GM12874 (cell line): ENCODE measurements at regions not wholly inside any gene's neighbourhood (a gene's known extent, or its start where the extent isn't known, plus 50 kb on each side); places are given as distances from the start of the nearest gene placed in this dataset.

Source experiments
- TF ChIP-seq, protein P1 (sequence below): IDR thresholded peaks from 2 replicates; pipeline ENCODE4 v1.5.1; 2011; ENCODE audit warnings: low read depth, mild to moderate bottlenecking, control low read depth, low read length, moderate library complexity; ENCODE audit not compliant: insufficient read depth

DNA sequence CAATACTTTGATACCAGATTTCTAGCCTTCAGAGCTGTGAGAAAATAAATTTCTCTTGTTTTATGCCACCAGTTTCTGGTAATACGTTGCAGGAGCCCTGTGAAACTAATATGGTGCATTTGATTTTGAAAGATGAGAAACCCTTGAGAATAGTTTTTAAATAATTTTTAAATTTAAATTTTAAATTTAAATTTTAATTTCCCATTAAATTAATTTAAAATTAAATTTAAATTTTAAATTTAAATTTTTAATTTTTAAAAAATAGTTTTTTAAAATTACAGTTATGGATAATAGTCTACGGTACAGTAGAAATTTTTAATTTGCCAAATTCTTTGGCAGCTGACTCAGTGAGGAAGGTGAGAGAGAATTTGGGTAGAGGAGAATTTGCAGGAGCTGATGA, 68.6 kb upstream of the SLC24A3 start:
- TF ChIP-seq, protein P1, sequence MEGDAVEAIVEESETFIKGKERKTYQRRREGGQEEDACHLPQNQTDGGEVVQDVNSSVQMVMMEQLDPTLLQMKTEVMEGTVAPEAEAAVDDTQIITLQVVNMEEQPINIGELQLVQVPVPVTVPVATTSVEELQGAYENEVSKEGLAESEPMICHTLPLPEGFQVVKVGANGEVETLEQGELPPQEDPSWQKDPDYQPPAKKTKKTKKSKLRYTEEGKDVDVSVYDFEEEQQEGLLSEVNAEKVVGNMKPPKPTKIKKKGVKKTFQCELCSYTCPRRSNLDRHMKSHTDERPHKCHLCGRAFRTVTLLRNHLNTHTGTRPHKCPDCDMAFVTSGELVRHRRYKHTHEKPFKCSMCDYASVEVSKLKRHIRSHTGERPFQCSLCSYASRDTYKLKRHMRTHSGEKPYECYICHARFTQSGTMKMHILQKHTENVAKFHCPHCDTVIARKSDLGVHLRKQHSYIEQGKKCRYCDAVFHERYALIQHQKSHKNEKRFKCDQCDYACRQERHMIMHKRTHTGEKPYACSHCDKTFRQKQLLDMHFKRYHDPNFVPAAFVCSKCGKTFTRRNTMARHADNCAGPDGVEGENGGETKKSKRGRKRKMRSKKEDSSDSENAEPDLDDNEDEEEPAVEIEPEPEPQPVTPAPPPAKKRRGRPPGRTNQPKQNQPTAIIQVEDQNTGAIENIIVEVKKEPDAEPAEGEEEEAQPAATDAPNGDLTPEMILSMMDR, result no peak

DNA sequence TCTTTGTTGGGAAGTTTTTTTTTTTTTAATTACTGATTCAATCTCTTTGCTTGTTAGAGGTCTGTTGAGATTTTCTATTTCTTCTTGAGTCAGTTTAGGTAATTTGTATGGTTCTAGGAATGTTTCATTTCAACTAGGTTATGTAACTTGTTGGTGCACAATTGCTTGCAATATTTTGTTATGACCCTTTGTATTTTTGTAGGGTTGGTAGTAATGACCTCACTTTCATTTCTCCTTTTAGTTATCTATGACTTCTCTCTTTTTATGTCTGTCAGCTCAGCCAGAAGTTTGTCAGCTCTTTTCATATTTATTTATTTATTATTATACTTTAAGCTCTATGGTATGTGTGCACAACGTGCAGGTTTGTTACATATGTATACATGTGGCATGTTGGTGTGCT, 51.1 kb upstream of the SLC24A3 start:
- TF ChIP-seq, protein P1, result no peak
